PFSK-1 (cell line): ENCODE measurements at regions not wholly inside any gene's neighbourhood (a gene's known extent, or its start where the extent isn't known, plus 50 kb on each side); places are given as distances from the start of the nearest gene placed in this dataset.

Experiments
- POLR2AphosphoS5 ChIP-seq: IDR thresholded peaks from 2 replicates; pipeline ENCODE4 v1.6.1; 2012; ENCODE audit warnings: low read depth, mild to moderate bottlenecking, control low read depth, low read length, moderate library complexity
- TAF1 ChIP-seq: IDR thresholded peaks from 2 replicates; pipeline ENCODE4 v1.6.1; 2012; ENCODE audit warnings: low read length, control low read depth, borderline replicate concordance; ENCODE audit not compliant: insufficient read depth
- TF ChIP-seq, protein P1 (sequence below), 2 experiments: IDR thresholded peaks; 2 replicates each; pipeline versions ENCODE4 v1.6.1 to v1.8.0; 2011 to 2012; ENCODE audit warnings: low read depth in 2 of 2, low read length in 2 of 2, control low read depth in 1 of 2, inconsistent platforms in 1 of 2, mild to moderate bottlenecking in 1 of 2, moderate library complexity in 1 of 2; ENCODE audit not compliant: insufficient read depth in 1 of 2

DNA sequence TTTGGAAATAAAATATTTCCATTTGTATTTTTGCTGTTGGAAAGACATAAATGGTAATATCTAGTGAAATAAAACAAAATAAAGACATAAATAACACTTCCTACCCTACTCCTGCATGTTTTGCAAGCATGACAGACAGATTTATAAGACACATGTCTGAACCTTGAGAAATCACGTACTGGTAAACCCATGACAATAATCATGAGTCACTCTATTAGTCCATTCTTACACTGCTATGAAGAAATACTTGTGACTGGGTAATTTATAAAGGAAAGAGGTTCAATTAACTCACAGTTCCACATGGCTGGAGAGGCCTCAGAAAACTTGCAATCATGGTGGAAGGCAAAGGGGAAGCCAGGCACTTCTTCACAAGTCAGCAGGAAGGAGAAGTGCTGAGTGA lies 942.2 kb downstream of the REEP3 start:
- TF ChIP-seq, protein P1, sequence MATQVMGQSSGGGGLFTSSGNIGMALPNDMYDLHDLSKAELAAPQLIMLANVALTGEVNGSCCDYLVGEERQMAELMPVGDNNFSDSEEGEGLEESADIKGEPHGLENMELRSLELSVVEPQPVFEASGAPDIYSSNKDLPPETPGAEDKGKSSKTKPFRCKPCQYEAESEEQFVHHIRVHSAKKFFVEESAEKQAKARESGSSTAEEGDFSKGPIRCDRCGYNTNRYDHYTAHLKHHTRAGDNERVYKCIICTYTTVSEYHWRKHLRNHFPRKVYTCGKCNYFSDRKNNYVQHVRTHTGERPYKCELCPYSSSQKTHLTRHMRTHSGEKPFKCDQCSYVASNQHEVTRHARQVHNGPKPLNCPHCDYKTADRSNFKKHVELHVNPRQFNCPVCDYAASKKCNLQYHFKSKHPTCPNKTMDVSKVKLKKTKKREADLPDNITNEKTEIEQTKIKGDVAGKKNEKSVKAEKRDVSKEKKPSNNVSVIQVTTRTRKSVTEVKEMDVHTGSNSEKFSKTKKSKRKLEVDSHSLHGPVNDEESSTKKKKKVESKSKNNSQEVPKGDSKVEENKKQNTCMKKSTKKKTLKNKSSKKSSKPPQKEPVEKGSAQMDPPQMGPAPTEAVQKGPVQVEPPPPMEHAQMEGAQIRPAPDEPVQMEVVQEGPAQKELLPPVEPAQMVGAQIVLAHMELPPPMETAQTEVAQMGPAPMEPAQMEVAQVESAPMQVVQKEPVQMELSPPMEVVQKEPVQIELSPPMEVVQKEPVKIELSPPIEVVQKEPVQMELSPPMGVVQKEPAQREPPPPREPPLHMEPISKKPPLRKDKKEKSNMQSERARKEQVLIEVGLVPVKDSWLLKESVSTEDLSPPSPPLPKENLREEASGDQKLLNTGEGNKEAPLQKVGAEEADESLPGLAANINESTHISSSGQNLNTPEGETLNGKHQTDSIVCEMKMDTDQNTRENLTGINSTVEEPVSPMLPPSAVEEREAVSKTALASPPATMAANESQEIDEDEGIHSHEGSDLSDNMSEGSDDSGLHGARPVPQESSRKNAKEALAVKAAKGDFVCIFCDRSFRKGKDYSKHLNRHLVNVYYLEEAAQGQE (IDR thresholded peaks at IDR 0.05; ENCODE audit: insufficient read depth in 1 of 2, low read depth in 2 of 2, low read length in 2 of 2) = no peak
- TF ChIP-seq POLR2AphosphoS5 = no peak
- TF ChIP-seq TAF1 = no peak
